Spleen (tissue), 11 donors: ENCODE measurements at regions not wholly inside any gene's neighbourhood (a gene's known extent, or its start where the extent isn't known, plus 50 kb on each side); places are given as distances from the start of the nearest gene placed in this dataset.
A peak's percentile ranks its signal among the peaks of the same experiment; 100 is the strongest.
"Not testable (repeated sequence)": the region's sequence is repeated elsewhere in the genome, so short reads cannot be mapped to it uniquely, and the experiment has no call there.

Source experiments
- DNase-seq: peaks from one replicate; pipeline ENCODE4 v3.0.0-alpha.2; 2020
- H3K27ac ChIP-seq, 8 donors: fragments of 200-600 bp; sonication (generic) in 7 of 8; 1 replicate in 4 of 8; 2 replicates in 4 of 8; pipeline versions ENCODE4 v1.5.0 to v1.8.0; 2016 to 2021; ENCODE audit warnings: inconsistent platforms in 4 of 8, mild to moderate bottlenecking in 4 of 8, moderate library complexity in 1 of 8
- H3K27me3 ChIP-seq, 7 donors: fragments of 200-600 bp; sonication (generic) in 6 of 7; replicated peaks in 1 of 7; 1 replicate in 4 of 7; 2 replicates in 3 of 7; pipeline versions ENCODE4 v1.5.0 to v1.8.0; 2016 to 2021; ENCODE audit warnings: inconsistent platforms in 3 of 7, mild to moderate bottlenecking in 1 of 7
- H3K36me3 ChIP-seq, 6 donors: fragments of 200-600 bp; sonication (generic) in 5 of 6; 1 replicate in 4 of 6; 2 replicates in 2 of 6; pipeline versions ENCODE4 v1.5.0 to v1.8.0; 2016 to 2021; ENCODE audit warnings: inconsistent platforms in 2 of 6
- H3K4me1 ChIP-seq, 6 donors: fragments of 200-600 bp; sonication (generic) in 5 of 6; 1 replicate in 3 of 6; 2 replicates in 3 of 6; pipeline versions ENCODE4 v1.5.0 to v1.8.0; 2016 to 2021; ENCODE audit warnings: inconsistent platforms in 3 of 6
- H3K4me3 ChIP-seq, 8 donors: fragments of 200-600 bp; sonication (generic) in 7 of 8; 1 replicate in 4 of 8; 2 replicates in 4 of 8; pipeline versions ENCODE4 v1.5.0 to v1.8.0; 2016 to 2021; ENCODE audit warnings: inconsistent platforms in 4 of 8, mild to moderate bottlenecking in 4 of 8, moderate library complexity in 2 of 8
- H3K9me3 ChIP-seq, 8 donors: fragments of 200-600 bp; sonication (generic) in 7 of 8; 1 replicate in 4 of 8; 2 replicates in 4 of 8; pipeline versions ENCODE4 v1.5.0 to v1.8.0; 2016 to 2021; ENCODE audit warnings: inconsistent platforms in 4 of 8
- POLR2A ChIP-seq, 3 donors: fragments of 450-650 bp; IDR thresholded peaks; one replicate each; pipeline ENCODE4 v1.5.1; 2017; ENCODE audit warnings: antibody characterized with exemption in 3 of 3, mild to moderate bottlenecking in 1 of 3
- POLR2AphosphoS5 ChIP-seq, 3 donors: sonication (generic); formaldehyde crosslinking; IDR thresholded peaks; one replicate each; pipeline ENCODE4 v1.5.1; 2017; ENCODE audit warnings: antibody characterized with exemption in 3 of 3
- WGBS, 5 donors: extraction: QIAGEN DNeasy Blood & Tissue Kit in 3 of 5; methylation state at CpG; one replicate each; pipeline versions ENCODE4 v1.1.5 to v1.1.7; 2013 to 2018; 5-methylcytosine and 5-hydroxymethylcytosine counted together
- intact Hi-C: fragments of 100-400 bp; cut with DNase I; formaldehyde crosslinking; loops from one replicate; pipeline ENCODE4 v1.15.0; 2023; ENCODE audit warnings: low total_unique reads
- TF ChIP-seq, protein P1 (sequence below), 11 experiments: fragments of 200-600 bp in 7 of 11; fragments of 450-650 bp in 4 of 11; sonication (generic) in 4 of 11; IDR thresholded peaks in 8 of 11; conservative IDR thresholded peaks in 3 of 11; 1 replicate in 7 of 11; 2 replicates in 4 of 11; pipeline versions ENCODE4 v1.4.0 to v1.8.0; 2016 to 2021; ENCODE audit warnings: antibody characterized with exemption in 11 of 11, inconsistent platforms in 4 of 11, mild to moderate bottlenecking in 1 of 11
- donor health status: healthy with polysubstance abuse.
- donor health status: DM: no; HTN: no; CAD: no; lungs with moderate emphysema.
- donor health status: DM: no; HTN: no; CAD: no.
- donor health status: Bipolar disorder and iron deficiency.
- donor health status: healthy.
- donor health status: DM: no; HTN: no; CAD: no.
- donor health status: DM: yes; HTN: yes; CAD: no.

DNA sequence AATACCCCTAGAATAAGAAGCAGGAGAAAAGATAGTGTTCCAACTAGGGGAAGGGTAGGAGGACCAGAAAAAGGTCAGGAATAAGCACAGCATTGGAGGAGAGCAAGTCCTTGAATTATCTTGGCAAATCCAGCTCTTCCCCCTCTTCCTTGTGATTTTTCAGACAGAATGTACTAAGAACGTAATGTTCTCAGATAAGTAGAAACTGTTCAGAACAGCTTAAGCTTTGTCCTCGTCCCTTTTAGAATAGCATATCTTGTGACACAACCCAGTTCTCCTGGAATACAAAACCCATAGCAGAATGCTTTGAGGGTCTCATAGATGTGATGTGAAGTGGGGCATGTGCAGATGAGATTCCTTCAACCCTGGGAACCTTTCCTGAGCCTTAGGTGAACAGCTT, 97.4 kb downstream of the EMB start:
- intact Hi-C loops = no loop called here
- no peak overlapping the region for H3K27ac ChIP-seq
- peaks cover 0 to 7% (median 0%) of the 10 kb centered on the region in 8 donors for H3K9me3 ChIP-seq
- TF ChIP-seq POLR2A (IDR thresholded peaks at IDR 0.05) = no peak
- TF ChIP-seq, protein P1, sequence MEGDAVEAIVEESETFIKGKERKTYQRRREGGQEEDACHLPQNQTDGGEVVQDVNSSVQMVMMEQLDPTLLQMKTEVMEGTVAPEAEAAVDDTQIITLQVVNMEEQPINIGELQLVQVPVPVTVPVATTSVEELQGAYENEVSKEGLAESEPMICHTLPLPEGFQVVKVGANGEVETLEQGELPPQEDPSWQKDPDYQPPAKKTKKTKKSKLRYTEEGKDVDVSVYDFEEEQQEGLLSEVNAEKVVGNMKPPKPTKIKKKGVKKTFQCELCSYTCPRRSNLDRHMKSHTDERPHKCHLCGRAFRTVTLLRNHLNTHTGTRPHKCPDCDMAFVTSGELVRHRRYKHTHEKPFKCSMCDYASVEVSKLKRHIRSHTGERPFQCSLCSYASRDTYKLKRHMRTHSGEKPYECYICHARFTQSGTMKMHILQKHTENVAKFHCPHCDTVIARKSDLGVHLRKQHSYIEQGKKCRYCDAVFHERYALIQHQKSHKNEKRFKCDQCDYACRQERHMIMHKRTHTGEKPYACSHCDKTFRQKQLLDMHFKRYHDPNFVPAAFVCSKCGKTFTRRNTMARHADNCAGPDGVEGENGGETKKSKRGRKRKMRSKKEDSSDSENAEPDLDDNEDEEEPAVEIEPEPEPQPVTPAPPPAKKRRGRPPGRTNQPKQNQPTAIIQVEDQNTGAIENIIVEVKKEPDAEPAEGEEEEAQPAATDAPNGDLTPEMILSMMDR (IDR thresholded peaks at IDR 0.05 in 8 of 11, conservative IDR thresholded peaks at IDR 0.05 in 3 of 11) = no peak
- DNase-seq = no peak
- H3K4me3 ChIP-seq = no peak overlapping the region
- 78 to 93% (median 88%) methylated on average over 2 of the region's 2 CpGs for WGBS, 5 donors
- no peaks in the 10 kb centered on the region for H3K27me3 ChIP-seq
- no peaks in the 10 kb centered on the region for H3K36me3 ChIP-seq
- H3K4me1 ChIP-seq = no peaks in the 10 kb centered on the region

DNA sequence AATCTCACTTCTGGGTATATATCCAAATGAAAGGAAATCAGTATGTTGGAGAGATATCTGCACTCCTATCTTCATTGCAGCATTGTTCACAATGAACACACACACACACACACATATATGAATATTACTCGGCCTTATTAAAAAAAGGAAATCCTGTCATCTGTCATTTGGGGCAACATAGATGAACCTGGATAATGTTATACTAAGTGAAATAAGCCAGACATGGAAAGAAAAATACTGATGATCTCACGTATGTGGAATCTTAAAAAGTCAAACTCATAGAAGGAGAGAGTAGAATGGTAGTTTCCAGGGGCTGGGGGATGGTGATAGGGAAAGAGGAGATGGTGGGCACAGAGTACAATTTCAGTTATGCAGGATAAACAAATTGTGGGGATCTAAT, 100.3 kb downstream of the EMB start:
- Histone ChIP-seq H3K27ac (no peak overlapping the region), H3K4me1 (no peaks in the 10 kb centered on the region), H3K36me3 (no peaks in the 10 kb centered on the region), H3K9me3 (no peaks in the 10 kb centered on the region), H3K27me3 (no peaks in the 10 kb centered on the region), H3K4me3 (no peak overlapping the region)
- no peak for DNase-seq
- WGBS, 5 donors = 78 to 85% (median 81%) methylated on average over 2 of the region's 2 CpGs
- TF ChIP-seq POLR2AphosphoS5 (IDR thresholded peaks at IDR 0.05) (no peak), POLR2A (IDR thresholded peaks at IDR 0.05) (no peak)
- TF ChIP-seq, protein P1 (IDR thresholded peaks at IDR 0.05 in 8 of 11, conservative IDR thresholded peaks at IDR 0.05 in 3 of 11) = no peak
- intact Hi-C loops = no loop called here

DNA sequence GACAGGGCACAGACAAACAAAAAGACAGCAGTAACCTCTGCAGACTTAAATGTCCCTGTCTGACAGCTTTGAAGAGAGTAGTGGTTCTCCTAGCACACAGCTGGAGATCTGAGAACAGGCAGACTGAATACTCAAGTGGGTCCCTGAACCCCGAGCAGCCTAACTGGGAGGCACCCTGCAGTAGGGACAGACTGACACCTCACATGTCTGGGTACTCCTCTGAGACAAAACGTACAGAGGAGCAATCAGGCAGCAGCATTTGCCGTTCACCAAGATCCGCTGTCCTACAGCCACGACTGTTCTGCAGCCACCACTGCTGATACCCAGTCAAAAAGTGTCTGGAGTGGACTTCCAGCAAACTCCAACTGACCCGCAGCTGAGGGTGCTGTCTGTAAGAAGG, 110.5 kb downstream of the EMB start:
- H3K4me3 ChIP-seq, DNase-seq, H3K27ac ChIP-seq, intact Hi-C loops, H3K27me3 ChIP-seq, H3K36me3 ChIP-seq, H3K4me1 ChIP-seq: not testable (repeated sequence)
- peaks cover 0 to 16% (median 3%) of the 10 kb centered on the region in 8 donors for H3K9me3 ChIP-seq
- WGBS, 5 donors = 60 to 90% (median 75%) methylated on average over 5 to 6 of the region's 6 CpGs

DNA sequence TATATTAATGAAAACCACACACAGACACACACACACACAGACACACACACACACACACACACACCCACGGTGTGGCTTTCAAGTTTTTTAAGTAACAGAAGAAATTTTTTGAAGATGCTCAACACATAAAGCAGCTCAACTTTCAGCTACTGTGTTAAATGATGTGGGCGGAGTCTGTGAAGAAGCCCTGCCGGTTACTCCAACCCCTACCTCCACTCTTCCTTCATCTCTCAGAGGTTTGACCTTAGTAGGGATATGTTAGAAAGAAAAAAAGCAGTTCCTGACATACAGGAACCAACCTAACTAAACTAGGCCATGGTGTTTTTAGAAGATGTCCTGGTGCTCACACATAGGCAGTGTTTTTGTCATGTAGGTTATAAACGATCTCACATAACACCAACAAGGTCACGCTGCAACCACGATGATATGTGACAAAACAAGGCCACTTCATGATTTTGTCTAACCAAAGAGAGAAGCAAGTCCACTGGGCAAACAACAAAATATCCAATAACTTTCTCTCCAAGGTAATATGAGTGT, 112.8 kb downstream of the EMB start:
- Histone ChIP-seq H3K27ac (no peak overlapping the region), H3K4me1 (peaks cover 0 to 6% (median 0%) of the 10 kb centered on the region in 6 donors), H3K4me3 (no peak overlapping the region), H3K27me3 (no peaks in the 10 kb centered on the region), H3K36me3 (no peaks in the 10 kb centered on the region), H3K9me3 (peaks cover 0 to 8% (median 0%) of the 10 kb centered on the region in 8 donors)
- intact Hi-C loops = no loop called here
- 63 to 72% (median 70%) methylated on average over 6 of the region's 6 CpGs for WGBS, 5 donors
- TF ChIP-seq POLR2A (IDR thresholded peaks at IDR 0.05) = no peak
- DNase-seq = no peak

DNA sequence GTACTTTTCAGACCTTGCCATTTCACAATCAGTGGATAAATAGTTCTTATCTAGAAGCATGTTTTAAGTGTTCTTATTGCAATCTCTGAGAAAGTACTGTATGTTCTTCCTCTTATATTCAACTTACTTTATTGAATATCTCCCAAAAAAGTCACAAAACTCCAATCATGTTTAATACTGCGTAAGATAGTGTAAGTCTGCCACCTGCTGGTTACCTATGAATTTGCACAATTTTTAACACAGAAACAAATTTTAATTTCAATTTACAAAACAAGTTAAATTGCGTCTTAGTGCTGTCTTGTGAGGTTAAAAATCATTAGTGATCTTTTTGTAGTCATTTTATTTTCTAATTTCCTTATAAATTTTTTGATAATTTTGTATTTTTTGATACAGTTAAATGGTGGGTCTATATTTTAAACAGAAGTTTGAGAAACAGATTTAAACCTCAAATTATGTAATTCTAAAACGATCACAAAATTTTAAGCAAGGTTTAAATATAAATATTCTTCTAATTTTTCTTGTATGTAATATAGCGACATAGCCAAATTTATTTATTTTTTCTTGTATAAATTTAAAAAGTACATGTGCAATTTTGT, 115.8 kb downstream of the EMB start:
- no peak for DNase-seq
- TF ChIP-seq, protein P1 (IDR thresholded peaks at IDR 0.05 in 8 of 11, conservative IDR thresholded peaks at IDR 0.05 in 3 of 11) = peak in 10 of 11 experiments; percentile 25 to 70 (median 58)
- TF ChIP-seq POLR2AphosphoS5 (IDR thresholded peaks at IDR 0.05) = no peak
- no peaks in the 10 kb centered on the region for H3K36me3 ChIP-seq
- no peak overlapping the region for H3K4me3 ChIP-seq
- no peak overlapping the region for H3K27ac ChIP-seq
- H3K27me3 ChIP-seq = no peaks in the 10 kb centered on the region
- intact Hi-C loops = no loop called here
- WGBS, 5 donors = 27 to 36% (median 29%) methylated on average over 4 of the region's 4 CpGs
- H3K4me1 ChIP-seq = peaks cover 0 to 6% (median 0%) of the 10 kb centered on the region in 6 donors
- H3K9me3 ChIP-seq = peaks cover 0 to 5% (median 0%) of the 10 kb centered on the region in 8 donors
